GM06990 (cell line): ENCODE measurements at regions not wholly inside any gene's neighbourhood (a gene's known extent, or its start where the extent isn't known, plus 50 kb on each side); places are given as distances from the start of the nearest gene placed in this dataset.

Experiments used
- DNase-seq: peaks from one replicate; pipeline ENCODE4 v3.0.0-alpha.2; 2011; ENCODE audit not compliant: insufficient read length; ENCODE audit errors: extremely low read depth
- H3K27me3 ChIP-seq: replicated peaks from 2 replicates; pipeline ENCODE4 v1.6.0; 2011; ENCODE audit warnings: low read length; ENCODE audit not compliant: control insufficient read depth, insufficient read depth
- H3K36me3 ChIP-seq: 2 replicates; pipeline ENCODE4 v1.5.1; 2011; ENCODE audit warnings: low read length; ENCODE audit not compliant: control insufficient read depth, insufficient read depth
- H3K4me3 ChIP-seq: replicated peaks from 2 replicates; pipeline ENCODE4 v1.5.1; 2011; ENCODE audit warnings: low read depth, mild to moderate bottlenecking, control low read depth, low read length
- CTCF ChIP-seq: IDR thresholded peaks from 2 replicates; pipeline ENCODE4 v1.5.1; 2011; ENCODE audit warnings: low read length, control low read depth, mild to moderate bottlenecking, inconsistent platforms; ENCODE audit not compliant: insufficient read depth, poor library complexity, severe bottlenecking

- Histone ChIP-seq H3K36me3 (no peaks in the 10 kb centered on the region), H3K4me3 (no peak overlapping the region), H3K27me3 (no peaks in the 10 kb centered on the region)
- no peak for DNase-seq
- TF ChIP-seq CTCF, result no peak
Measured at GRCh38 chr12:115638733-115639647, 638.5 kb downstream of the MED13L start.

GRCh38 chr12:115636546-115636945, 640.9 kb downstream of the MED13L start:
- no peak for TF ChIP-seq CTCF
- no peak overlapping the region for H3K4me3 ChIP-seq

GRCh38 chr12:115632308-115632707, 645.2 kb downstream of the MED13L start:
- no peaks in the 10 kb centered on the region for H3K27me3 ChIP-seq
- no peak overlapping the region for H3K4me3 ChIP-seq
- peak; percentile 30 for TF ChIP-seq CTCF
- DNase-seq, result no peak
- H3K36me3 ChIP-seq, result no peaks in the 10 kb centered on the region

More at GRCh38 chr12:115636546-115636945, 640.9 kb downstream of the MED13L start:
- Histone ChIP-seq H3K36me3 (no peaks in the 10 kb centered on the region), H3K27me3 (no peaks in the 10 kb centered on the region)
- DNase-seq, result no peak

GRCh38 chr12:115630136-115630535, 647.4 kb downstream of the MED13L start:
- no peak for TF ChIP-seq CTCF
- Histone ChIP-seq H3K4me3 (no peak overlapping the region), H3K27me3 (no peaks in the 10 kb centered on the region), H3K36me3 (no peaks in the 10 kb centered on the region)
- DNase-seq, result no peak

GRCh38 chr12:115626210-115626609, 651.3 kb downstream of the MED13L start:
- no peak for TF ChIP-seq CTCF
- Histone ChIP-seq H3K36me3 (no peaks in the 10 kb centered on the region), H3K27me3 (no peaks in the 10 kb centered on the region)

More at GRCh38 chr12:115626210-115626609, 651.3 kb downstream of the MED13L start:
- H3K4me3 ChIP-seq, result no peak overlapping the region
- DNase-seq, result no peak
